Mononuclear cell (primary cell): ENCODE measurements at regions not wholly inside any gene's neighbourhood (a gene's known extent, or its start where the extent isn't known, plus 50 kb on each side); places are given as distances from the start of the nearest gene placed in this dataset.

Experiments
- H3K27me3 ChIP-seq: 2 replicates; pipeline ENCODE4 v1.6.0; 2011; ENCODE audit warnings: low read length, control low read depth; ENCODE audit not compliant: insufficient read depth
- H3K4me1 ChIP-seq: 2 replicates; pipeline ENCODE4 v1.5.1; 2011; ENCODE audit warnings: mild to moderate bottlenecking, low read length, control low read depth; ENCODE audit not compliant: insufficient read depth
- H3K4me3 ChIP-seq: 2 replicates; pipeline ENCODE4 v1.5.1; 2011; ENCODE audit warnings: mild to moderate bottlenecking, low read length, moderate library complexity
- H3K9me3 ChIP-seq: 2 replicates; pipeline ENCODE4 v1.5.1; 2011; ENCODE audit warnings: low read depth, mild to moderate bottlenecking, control low read depth, low read length

- H3K4me1 ChIP-seq: no peaks in the 10 kb centered on the region
- peaks cover 2% of the 10 kb centered on the region for H3K27me3 ChIP-seq
- no peak overlapping the region for H3K4me3 ChIP-seq
- no peaks in the 10 kb centered on the region for H3K9me3 ChIP-seq
Observed at GRCh38 chr1:50271968-50272578, 151.2 kb downstream of the DMRTA2 start.

- peaks cover 2% of the 10 kb centered on the region for H3K27me3 ChIP-seq
- H3K4me3 ChIP-seq: no peak overlapping the region
- no peaks in the 10 kb centered on the region for H3K9me3 ChIP-seq
- peaks cover 6% of the 10 kb centered on the region for H3K4me1 ChIP-seq
Observed at GRCh38 chr1:50271337-50271736, 151.9 kb downstream of the DMRTA2 start.

GRCh38 chr1:50270926-50271325 lies 152.3 kb downstream of the DMRTA2 start:
- Histone ChIP-seq H3K4me1 (peaks cover 10% of the 10 kb centered on the region), H3K4me3 (no peak overlapping the region), H3K27me3 (peaks cover under 1% of the 10 kb centered on the region), H3K9me3 (no peaks in the 10 kb centered on the region)

- no peak overlapping the region for H3K4me3 ChIP-seq
- H3K4me1 ChIP-seq: peaks cover 24% of the 10 kb centered on the region
- H3K9me3 ChIP-seq: no peaks in the 10 kb centered on the region
- H3K27me3 ChIP-seq: no peaks in the 10 kb centered on the region
Observed at GRCh38 chr1:50268049-50268448, 155.2 kb downstream of the DMRTA2 start.

GRCh38 chr1:50266509-50266908 lies 156.7 kb downstream of the DMRTA2 start:
- Histone ChIP-seq H3K9me3 (no peaks in the 10 kb centered on the region), H3K4me3 (no peak overlapping the region), H3K4me1 (peaks cover 24% of the 10 kb centered on the region)

GRCh38 chr1:50265790-50266314 lies 157.1 kb downstream of the ELAVL4 start:
- Histone ChIP-seq H3K4me3 (no peak overlapping the region), H3K4me1 (peaks cover 24% of the 10 kb centered on the region), H3K9me3 (no peaks in the 10 kb centered on the region), H3K27me3 (no peaks in the 10 kb centered on the region)

More at GRCh38 chr1:50266509-50266908, 156.7 kb downstream of the DMRTA2 start:
- H3K27me3 ChIP-seq: no peaks in the 10 kb centered on the region

- no peaks in the 10 kb centered on the region for H3K9me3 ChIP-seq
- peaks cover 24% of the 10 kb centered on the region for H3K4me1 ChIP-seq
- no peak overlapping the region for H3K4me3 ChIP-seq
- H3K27me3 ChIP-seq: no peaks in the 10 kb centered on the region
Observed at GRCh38 chr1:50264590-50264989, 155.9 kb downstream of the ELAVL4 start.

- Histone ChIP-seq H3K4me1 (peaks cover 24% of the 10 kb centered on the region), H3K9me3 (no peaks in the 10 kb centered on the region), H3K4me3 (no peak overlapping the region), H3K27me3 (no peaks in the 10 kb centered on the region)
Observed at GRCh38 chr1:50262436-50262835, 153.7 kb downstream of the ELAVL4 start.

GRCh38 chr1:50261951-50262350 lies 153.2 kb downstream of the ELAVL4 start:
- H3K4me3 ChIP-seq: no peak overlapping the region
- H3K9me3 ChIP-seq: no peaks in the 10 kb centered on the region
- no peaks in the 10 kb centered on the region for H3K27me3 ChIP-seq
- peaks cover 23% of the 10 kb centered on the region for H3K4me1 ChIP-seq

- Histone ChIP-seq H3K4me3 (no peak overlapping the region), H3K27me3 (no peaks in the 10 kb centered on the region), H3K9me3 (no peaks in the 10 kb centered on the region), H3K4me1 (no peaks in the 10 kb centered on the region)
Observed at GRCh38 chr1:50257940-50258685, 149.4 kb downstream of the ELAVL4 start.

GRCh38 chr1:50257029-50257428 lies 148.3 kb downstream of the ELAVL4 start:
- no peaks in the 10 kb centered on the region for H3K27me3 ChIP-seq
- H3K4me1 ChIP-seq: no peaks in the 10 kb centered on the region
- H3K4me3 ChIP-seq: no peak overlapping the region
- no peaks in the 10 kb centered on the region for H3K9me3 ChIP-seq
